ENCODE measurements at regions not wholly inside any gene's neighbourhood (a gene's known extent, or its start where the extent isn't known, plus 50 kb on each side); places are given as distances from the start of the nearest gene placed in this dataset.
"Not testable (repeated sequence)": the region's sequence is repeated elsewhere in the genome, so short reads cannot be mapped to it uniquely, and the experiment has no call there.

DNA sequence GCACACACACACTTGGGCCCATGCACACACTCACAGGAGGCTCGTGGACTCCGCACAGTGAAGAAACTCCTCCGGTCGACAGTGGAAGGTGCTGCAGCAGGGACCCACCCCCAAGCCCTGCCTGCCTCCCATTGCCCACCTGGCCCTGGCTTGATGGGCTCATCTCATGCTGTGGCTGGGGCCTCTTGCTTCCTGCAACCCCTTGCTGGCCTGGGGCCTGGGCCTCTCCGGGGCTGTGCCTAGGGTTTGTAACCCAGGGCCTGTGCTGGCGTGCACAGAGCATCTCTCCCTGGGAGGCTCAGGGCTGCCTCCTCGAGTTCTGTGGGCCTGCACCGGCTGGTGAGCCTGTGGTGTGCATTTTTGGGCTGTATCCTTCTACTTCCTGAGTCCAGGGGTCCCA is 524.0 kb downstream of the GOLGA6L6 start:
- intact Hi-C loops (cut with DNase I; ENCODE audit: low total_unique reads); H3K4me3 ChIP-seq (ENCODE audit: low read depth, poor library complexity, severe bottlenecking): not testable (repeated sequence)
- WGBS, 2 donors: 83% methylated on average over 2 of the region's 8 CpGs; no CpG with 5 or more reads in 1 of the 2 donors
- DNase-seq (ENCODE audit: low spot score in 2 of 2): peak in 1 of 2 donors; percentile 20

DNA sequence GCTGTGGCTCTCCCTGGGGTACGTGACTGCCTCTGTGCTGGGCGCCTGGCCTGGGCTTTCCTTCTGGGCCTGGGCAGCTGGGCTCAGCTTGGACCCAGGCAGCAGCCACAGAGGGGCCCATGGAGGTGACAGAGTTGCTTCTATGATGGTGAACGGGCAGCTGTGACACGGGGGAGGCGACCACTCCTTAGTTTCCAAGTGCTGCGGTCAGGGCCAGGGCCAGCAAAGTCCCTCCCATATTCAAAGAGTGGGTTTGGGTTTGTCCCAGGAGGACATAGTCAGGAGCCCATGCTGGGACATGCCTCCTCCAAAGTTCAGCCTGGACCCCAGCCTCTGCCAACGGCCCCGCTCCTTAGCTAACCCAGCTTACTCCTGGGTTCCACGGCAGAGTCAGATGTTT is 524.7 kb downstream of the GOLGA6L6 start:
- H3K4me3 ChIP-seq (ENCODE audit: low read depth, poor library complexity, severe bottlenecking); intact Hi-C loops (cut with DNase I; ENCODE audit: low total_unique reads); DNase-seq (ENCODE audit: low spot score in 2 of 2): not testable (repeated sequence)
- 74 to 100% methylated on average over 2 to 6 of the region's 9 CpGs for WGBS, 2 donors

DNA sequence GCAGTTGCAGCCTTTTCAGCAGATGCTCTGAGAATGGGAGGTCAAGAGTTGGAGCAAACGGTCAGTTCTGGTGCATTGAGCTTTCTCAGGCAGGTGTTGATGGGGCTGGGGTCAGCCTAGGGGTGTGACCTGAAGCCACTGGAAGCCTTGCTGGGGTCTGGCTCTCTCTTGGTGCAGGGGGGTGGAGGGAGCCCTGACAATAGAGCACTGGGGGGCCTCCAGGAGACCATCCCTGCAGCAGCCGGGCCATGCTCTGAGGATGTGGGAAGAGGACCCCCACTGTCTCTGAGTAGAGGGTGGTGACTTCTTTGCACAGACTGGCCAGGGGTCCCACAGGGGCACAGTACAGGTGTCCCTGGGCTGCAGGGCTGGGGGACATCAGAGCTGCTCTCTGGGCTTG is 528.8 kb downstream of the GOLGA6L6 start:
- 71 to 88% methylated on average over 1 to 2 of the region's 2 CpGs for WGBS, 2 donors
- intact Hi-C loops (cut with DNase I; ENCODE audit: low total_unique reads); H3K4me3 ChIP-seq (ENCODE audit: low read depth, poor library complexity, severe bottlenecking); DNase-seq (ENCODE audit: low spot score in 2 of 2): not testable (repeated sequence)

DNA sequence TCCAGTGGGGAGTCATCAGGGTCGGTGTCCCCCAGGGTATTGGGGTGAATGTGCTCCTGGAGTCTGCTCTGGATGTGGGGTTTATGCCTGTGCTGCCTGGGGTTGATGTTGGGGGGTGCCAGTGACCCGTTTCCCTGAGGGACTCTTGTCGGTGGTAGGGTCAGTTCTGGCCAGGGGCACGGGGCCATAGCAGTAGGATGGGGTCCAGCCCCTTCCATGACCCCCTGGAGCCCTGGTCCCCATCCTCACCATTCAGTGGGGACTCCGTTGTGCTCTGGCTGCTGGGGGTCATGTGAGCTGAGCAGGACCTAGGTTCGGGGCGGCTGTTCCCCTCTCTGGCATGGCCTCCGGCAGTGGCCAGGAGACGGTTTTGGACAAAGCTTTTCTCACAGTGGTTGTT is 530.8 kb downstream of the GOLGA6L6 start:
- WGBS, 2 donors: 82% methylated on average over 3 of the region's 9 CpGs; no CpG with 5 or more reads in 1 of the 2 donors
- DNase-seq (ENCODE audit: low spot score in 2 of 2); intact Hi-C loops (cut with DNase I; ENCODE audit: low total_unique reads); H3K4me3 ChIP-seq (ENCODE audit: low read depth, poor library complexity, severe bottlenecking): not testable (repeated sequence)

DNA sequence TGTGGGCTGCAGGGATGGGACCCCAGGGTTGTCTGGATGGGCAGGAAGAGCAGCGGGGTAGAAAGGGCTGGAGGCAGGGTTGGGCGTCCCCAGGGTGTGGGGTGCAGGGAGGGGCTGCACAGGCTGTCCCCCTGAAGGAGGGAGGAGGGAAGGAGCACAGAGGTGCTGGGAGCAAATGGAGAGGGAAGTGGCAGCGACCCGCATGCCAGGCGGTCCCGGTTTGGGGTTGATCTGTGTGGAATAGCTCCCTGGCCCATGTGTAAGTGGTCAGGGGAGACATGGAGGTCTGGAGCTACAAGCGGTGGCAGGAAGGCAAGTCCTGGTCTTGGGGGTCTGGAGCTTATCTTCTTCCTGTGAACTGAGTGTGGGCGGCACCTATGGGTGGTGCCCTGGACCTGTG is 532.0 kb downstream of the GOLGA6L6 start:
- DNase-seq (ENCODE audit: low spot score in 2 of 2); H3K4me3 ChIP-seq (ENCODE audit: low read depth, poor library complexity, severe bottlenecking); intact Hi-C loops (cut with DNase I; ENCODE audit: low total_unique reads): not testable (repeated sequence)
- WGBS, 2 donors: no CpG with 5 or more reads among the region's 8 CpGs

DNA sequence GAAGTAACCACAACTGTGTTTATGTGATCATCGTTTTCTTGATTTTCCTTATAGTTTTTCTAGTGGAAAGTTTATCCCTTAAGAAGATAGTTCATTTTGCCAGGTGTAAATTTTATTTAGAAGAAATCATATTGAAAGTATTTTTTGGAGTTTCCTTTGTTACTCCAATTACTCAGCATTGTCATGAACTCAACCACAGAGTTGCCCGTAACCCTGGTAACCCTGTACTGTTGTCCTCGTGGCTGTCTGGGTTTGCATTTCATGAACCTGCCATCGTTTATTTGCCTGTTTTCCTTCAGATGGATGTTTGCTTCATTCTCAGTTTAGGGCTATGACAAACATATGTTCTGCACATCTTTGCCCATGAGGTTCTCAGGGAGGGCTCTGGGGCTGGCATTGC is 534.3 kb downstream of the GOLGA6L6 start:
- WGBS, 2 donors: 57 to 66% methylated on average over 4 of the region's 4 CpGs
- intact Hi-C loops (cut with DNase I; ENCODE audit: low total_unique reads); DNase-seq (ENCODE audit: low spot score in 2 of 2); H3K4me3 ChIP-seq (ENCODE audit: low read depth, poor library complexity, severe bottlenecking): not testable (repeated sequence)

DNA sequence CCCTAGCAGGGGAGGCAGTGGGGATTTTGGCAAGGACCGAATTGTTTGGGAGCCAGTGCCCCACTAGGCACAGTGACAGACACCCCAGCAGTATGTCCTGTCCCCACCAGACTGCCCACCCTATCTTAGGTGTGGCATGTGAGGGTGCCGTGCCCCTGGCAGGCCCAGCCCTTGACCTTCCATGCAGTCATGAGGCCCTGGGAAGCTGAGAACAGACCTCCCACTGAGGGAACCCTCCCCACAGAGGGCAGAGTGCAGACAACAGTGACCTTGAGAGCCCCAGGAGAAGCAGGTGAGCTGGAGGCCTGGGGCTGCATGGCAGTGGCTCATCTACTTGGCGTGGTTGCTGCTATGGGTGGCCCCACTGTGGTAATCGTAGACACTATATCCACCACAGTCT is 538.1 kb downstream of the GOLGA6L6 start:
- WGBS, 2 donors: 60 to 83% methylated on average over 1 to 2 of the region's 4 CpGs
- intact Hi-C loops (cut with DNase I; ENCODE audit: low total_unique reads): not testable (repeated sequence)
- peak in 1 of 2 donors; percentile 61 for DNase-seq (ENCODE audit: low spot score in 2 of 2)

DNA sequence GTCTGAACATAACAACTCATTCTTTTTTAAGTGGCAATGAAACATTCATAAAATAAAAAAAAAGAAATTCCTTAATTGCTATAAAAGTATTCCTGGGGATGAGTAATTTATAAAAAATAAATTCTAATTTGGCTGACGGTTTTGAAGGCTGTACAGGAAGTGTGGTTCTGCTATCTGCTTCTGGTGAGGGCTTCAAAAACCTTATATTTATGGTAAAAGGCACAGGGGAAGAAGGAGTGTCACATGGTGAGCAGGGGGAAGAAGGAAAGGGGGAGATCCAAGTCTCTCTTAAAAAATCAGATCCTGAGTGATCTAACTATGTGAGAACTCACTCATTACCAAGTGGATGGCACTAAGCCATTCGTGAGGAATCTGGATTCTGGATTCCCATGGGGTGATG is 539.0 kb downstream of the GOLGA6L6 start:
- DNase-seq (ENCODE audit: low spot score in 2 of 2); H3K4me3 ChIP-seq (ENCODE audit: low read depth, poor library complexity, severe bottlenecking); intact Hi-C loops (cut with DNase I; ENCODE audit: low total_unique reads): not testable (repeated sequence)
- WGBS, 2 donors: 38 to 43% methylated on average over 1 of the region's 2 CpGs

More for the DNA sequence above, 538.1 kb downstream of the GOLGA6L6 start:
- H3K4me3 ChIP-seq (ENCODE audit: low read depth, poor library complexity, severe bottlenecking): not testable (repeated sequence)

DNA sequence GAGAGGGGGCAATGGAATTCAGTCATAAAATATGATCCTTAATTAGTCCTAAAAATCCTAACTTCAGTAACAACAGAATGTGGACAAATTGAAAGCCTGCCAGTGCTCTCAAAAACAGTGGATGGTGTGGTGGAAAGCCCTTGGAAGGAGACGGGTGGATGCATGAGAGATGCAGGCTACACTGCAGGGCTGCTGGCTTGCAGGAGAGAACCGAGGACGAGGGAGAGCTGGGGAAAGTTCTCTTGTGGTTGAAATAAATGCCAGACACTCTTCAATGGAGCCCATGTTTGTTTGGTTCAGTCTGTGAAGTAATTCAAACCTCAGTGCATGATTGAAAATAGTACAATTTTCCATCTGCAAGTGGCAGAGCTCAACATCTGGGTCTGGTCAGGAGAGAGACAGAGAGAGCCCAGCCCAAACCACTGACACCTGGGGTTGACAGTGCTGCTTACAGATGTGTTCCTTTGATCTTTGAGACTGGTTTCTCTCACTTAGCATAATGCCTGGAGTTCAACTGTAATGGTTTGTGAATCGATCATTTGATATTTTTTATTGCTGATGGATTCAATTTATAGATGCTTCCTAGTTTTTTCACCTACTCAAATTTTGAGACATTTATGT is 544.9 kb downstream of the GOLGA6L6 start:
- 35 to 51% methylated on average over 4 of the region's 4 CpGs for WGBS, 2 donors
- DNase-seq (ENCODE audit: low spot score in 2 of 2); intact Hi-C loops (cut with DNase I; ENCODE audit: low total_unique reads); H3K4me3 ChIP-seq (ENCODE audit: low read depth, poor library complexity, severe bottlenecking): not testable (repeated sequence)

DNA sequence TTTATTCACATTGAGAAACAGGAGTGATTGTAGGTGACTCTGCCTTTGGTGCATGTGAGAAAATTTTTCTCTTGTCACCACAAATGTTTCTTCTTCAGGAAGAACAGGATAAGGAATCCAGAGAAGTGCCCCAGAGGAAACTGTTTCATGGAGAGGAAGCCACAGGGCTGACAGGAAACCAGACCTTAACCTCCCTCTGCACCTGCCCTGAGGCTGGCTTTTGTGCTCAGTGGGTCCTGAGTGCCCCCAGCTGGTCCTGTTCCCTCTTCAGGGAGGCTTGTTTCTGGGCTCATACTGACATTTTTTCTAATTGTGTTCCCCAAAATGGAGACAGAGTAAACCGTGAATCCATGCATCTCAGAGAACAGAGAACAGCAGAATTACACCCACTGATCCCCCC is 546.3 kb downstream of the GOLGA6L6 start:
- WGBS, 2 donors: 50 to 54% methylated on average over 1 of the region's 1 CpG
- intact Hi-C loops (cut with DNase I; ENCODE audit: low total_unique reads); DNase-seq (ENCODE audit: low spot score in 2 of 2); H3K4me3 ChIP-seq (ENCODE audit: low read depth, poor library complexity, severe bottlenecking): not testable (repeated sequence)

DNA sequence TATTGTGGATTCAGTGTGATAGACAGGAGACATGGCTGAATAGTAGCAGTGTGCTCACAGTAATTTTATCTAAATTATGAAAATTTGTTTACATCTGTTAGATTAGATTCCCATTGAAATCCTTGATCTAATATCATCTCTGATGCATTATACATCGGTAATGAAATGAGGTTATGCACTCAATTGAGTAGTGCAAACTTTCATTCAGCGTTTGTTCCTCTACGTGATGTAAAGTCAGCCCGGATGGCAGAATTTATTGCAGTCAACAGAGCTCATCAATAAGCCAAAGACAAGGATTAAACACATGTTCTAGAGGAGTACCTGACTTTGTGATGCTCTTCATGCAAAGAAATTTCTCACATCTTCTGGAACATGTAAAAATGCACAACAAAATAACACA is 549.2 kb downstream of the GOLGA6L6 start:
- TF ChIP-seq POLR2A (IDR thresholded peaks at IDR 0.05): no peak
- TF ChIP-seq, protein P1, sequence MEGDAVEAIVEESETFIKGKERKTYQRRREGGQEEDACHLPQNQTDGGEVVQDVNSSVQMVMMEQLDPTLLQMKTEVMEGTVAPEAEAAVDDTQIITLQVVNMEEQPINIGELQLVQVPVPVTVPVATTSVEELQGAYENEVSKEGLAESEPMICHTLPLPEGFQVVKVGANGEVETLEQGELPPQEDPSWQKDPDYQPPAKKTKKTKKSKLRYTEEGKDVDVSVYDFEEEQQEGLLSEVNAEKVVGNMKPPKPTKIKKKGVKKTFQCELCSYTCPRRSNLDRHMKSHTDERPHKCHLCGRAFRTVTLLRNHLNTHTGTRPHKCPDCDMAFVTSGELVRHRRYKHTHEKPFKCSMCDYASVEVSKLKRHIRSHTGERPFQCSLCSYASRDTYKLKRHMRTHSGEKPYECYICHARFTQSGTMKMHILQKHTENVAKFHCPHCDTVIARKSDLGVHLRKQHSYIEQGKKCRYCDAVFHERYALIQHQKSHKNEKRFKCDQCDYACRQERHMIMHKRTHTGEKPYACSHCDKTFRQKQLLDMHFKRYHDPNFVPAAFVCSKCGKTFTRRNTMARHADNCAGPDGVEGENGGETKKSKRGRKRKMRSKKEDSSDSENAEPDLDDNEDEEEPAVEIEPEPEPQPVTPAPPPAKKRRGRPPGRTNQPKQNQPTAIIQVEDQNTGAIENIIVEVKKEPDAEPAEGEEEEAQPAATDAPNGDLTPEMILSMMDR (IDR thresholded peaks at IDR 0.05): no peak
- no peak overlapping the region for H3K4me3 ChIP-seq (ENCODE audit: low read depth, poor library complexity, severe bottlenecking)
- WGBS, 2 donors: 71 to 77% methylated on average over 4 of the region's 4 CpGs
- intact Hi-C loops (cut with DNase I; ENCODE audit: low total_unique reads): no loop called here
- no peak for DNase-seq (ENCODE audit: low spot score in 2 of 2)
